IPS-20b (cell line): ENCODE measurements at regions not wholly inside any gene's neighbourhood (a gene's known extent, or its start where the extent isn't known, plus 50 kb on each side); places are given as distances from the start of the nearest gene placed in this dataset.

ENCODE experiments used
- H3K27ac ChIP-seq: one replicate; pipeline ENCODE4 v1.5.1; 2013; ENCODE audit warnings: low read length
- H3K27me3 ChIP-seq: 2 replicates; pipeline ENCODE4 v1.6.1; 2013; ENCODE audit warnings: mild to moderate bottlenecking, low read length, inconsistent platforms; ENCODE audit not compliant: insufficient read depth
- H3K36me3 ChIP-seq: 2 replicates; pipeline ENCODE4 v1.6.1; 2013; ENCODE audit warnings: low read depth, mild to moderate bottlenecking, inconsistent platforms, low read length, moderate library complexity; ENCODE audit not compliant: insufficient read depth
- H3K4me1 ChIP-seq: 2 replicates; pipeline ENCODE4 v1.6.1; 2013; ENCODE audit warnings: mild to moderate bottlenecking, control low read depth, inconsistent platforms, low read length, moderate library complexity; ENCODE audit not compliant: insufficient read depth
- H3K4me3 ChIP-seq: 2 replicates; pipeline ENCODE4 v1.5.1; 2013; ENCODE audit warnings: mild to moderate bottlenecking, low read length, inconsistent platforms
- H3K9ac ChIP-seq: 2 replicates; pipeline ENCODE4 v1.6.1; 2013; ENCODE audit warnings: low read depth, mild to moderate bottlenecking, inconsistent platforms, low read length, moderate library complexity
- H3K9me3 ChIP-seq: 2 replicates; pipeline ENCODE4 v1.6.1; 2013; ENCODE audit warnings: mild to moderate bottlenecking, low read depth, low read length, inconsistent platforms; ENCODE audit not compliant: insufficient read depth

GRCh38 chr13:84524586-84524985 lies 642.3 kb upstream of the SLITRK1 start:
- Histone ChIP-seq H3K4me3 (no peak overlapping the region), H3K36me3 (no peaks in the 10 kb centered on the region), H3K27ac (no peak overlapping the region), H3K9me3 (no peaks in the 10 kb centered on the region), H3K27me3 (no peaks in the 10 kb centered on the region), H3K4me1 (no peaks in the 10 kb centered on the region), H3K9ac (no peak overlapping the region)

- H3K36me3 ChIP-seq: no peaks in the 10 kb centered on the region
- H3K27ac ChIP-seq: no peak overlapping the region
Observed at GRCh38 chr13:84500016-84500415, 617.7 kb upstream of the SLITRK1 start.

DNA sequence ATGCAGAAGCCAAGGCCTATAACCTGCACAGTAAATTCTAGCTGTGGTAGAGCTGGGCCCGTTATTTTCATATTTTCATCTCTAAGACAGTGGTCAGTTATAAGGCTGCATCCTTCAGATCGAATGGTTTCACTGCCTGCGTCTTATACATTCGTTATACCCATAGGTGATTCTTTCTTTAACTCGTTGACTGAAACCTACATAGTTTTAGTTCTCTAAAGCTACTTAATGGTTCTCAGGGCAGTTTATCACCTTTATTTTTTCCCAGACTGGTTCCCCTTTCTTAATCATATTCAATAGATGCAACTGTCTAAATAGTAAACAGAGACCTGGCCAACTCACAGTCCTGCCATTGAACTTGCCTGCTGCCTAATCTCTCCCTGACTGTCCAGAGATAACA lies 615.3 kb upstream of the SLITRK1 start:
- Histone ChIP-seq H3K27ac (no peak overlapping the region), H3K9me3 (no peaks in the 10 kb centered on the region), H3K4me1 (no peaks in the 10 kb centered on the region), H3K27me3 (no peaks in the 10 kb centered on the region), H3K4me3 (no peak overlapping the region), H3K36me3 (no peaks in the 10 kb centered on the region), H3K9ac (no peak overlapping the region)

More at GRCh38 chr13:84500016-84500415, 617.7 kb upstream of the SLITRK1 start:
- Histone ChIP-seq H3K9ac (no peak overlapping the region), H3K27me3 (no peaks in the 10 kb centered on the region), H3K4me1 (no peaks in the 10 kb centered on the region), H3K4me3 (no peak overlapping the region), H3K9me3 (no peaks in the 10 kb centered on the region)

GRCh38 chr13:84491952-84492351 lies 609.7 kb upstream of the SLITRK1 start:
- Histone ChIP-seq H3K4me3 (no peak overlapping the region), H3K27me3 (no peaks in the 10 kb centered on the region), H3K36me3 (no peaks in the 10 kb centered on the region), H3K4me1 (no peaks in the 10 kb centered on the region), H3K9me3 (no peaks in the 10 kb centered on the region), H3K27ac (no peak overlapping the region), H3K9ac (no peak overlapping the region)

GRCh38 chr13:84487752-84488151 lies 605.5 kb upstream of the SLITRK1 start:
- Histone ChIP-seq H3K9me3 (no peaks in the 10 kb centered on the region), H3K4me1 (no peaks in the 10 kb centered on the region), H3K27me3 (no peaks in the 10 kb centered on the region), H3K9ac (no peak overlapping the region), H3K27ac (no peak overlapping the region), H3K4me3 (no peak overlapping the region), H3K36me3 (no peaks in the 10 kb centered on the region)

DNA sequence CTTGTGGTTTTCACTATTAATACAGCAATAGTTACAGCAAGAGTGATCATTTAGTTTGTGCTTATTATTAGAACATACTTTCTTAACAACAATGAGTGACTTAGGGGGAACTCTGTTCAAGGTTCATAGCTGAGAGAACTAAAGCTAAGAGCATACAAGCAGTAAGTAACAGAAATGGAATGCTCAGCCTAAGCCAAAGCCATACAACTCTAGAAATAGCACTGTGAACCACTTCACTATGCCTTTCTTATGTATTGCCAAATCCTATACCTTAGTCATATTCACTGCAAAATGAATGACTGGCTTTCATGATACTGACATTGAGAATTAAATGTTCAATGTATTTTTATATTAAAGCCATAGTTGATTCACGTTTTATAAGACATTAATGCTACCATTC lies 599.7 kb upstream of the SLITRK1 start:
- no peaks in the 10 kb centered on the region for H3K4me1 ChIP-seq

GRCh38 chr13:84479656-84480055 lies 597.4 kb upstream of the SLITRK1 start:
- Histone ChIP-seq H3K27ac (no peak overlapping the region), H3K36me3 (no peaks in the 10 kb centered on the region), H3K4me1 (no peaks in the 10 kb centered on the region), H3K9ac (no peak overlapping the region), H3K4me3 (no peak overlapping the region), H3K27me3 (no peaks in the 10 kb centered on the region), H3K9me3 (no peaks in the 10 kb centered on the region)

More for the DNA sequence above, 599.7 kb upstream of the SLITRK1 start:
- H3K9ac ChIP-seq: no peak overlapping the region
- no peak overlapping the region for H3K4me3 ChIP-seq
- no peaks in the 10 kb centered on the region for H3K9me3 ChIP-seq
- no peaks in the 10 kb centered on the region for H3K36me3 ChIP-seq
- no peak overlapping the region for H3K27ac ChIP-seq
- no peaks in the 10 kb centered on the region for H3K27me3 ChIP-seq

DNA sequence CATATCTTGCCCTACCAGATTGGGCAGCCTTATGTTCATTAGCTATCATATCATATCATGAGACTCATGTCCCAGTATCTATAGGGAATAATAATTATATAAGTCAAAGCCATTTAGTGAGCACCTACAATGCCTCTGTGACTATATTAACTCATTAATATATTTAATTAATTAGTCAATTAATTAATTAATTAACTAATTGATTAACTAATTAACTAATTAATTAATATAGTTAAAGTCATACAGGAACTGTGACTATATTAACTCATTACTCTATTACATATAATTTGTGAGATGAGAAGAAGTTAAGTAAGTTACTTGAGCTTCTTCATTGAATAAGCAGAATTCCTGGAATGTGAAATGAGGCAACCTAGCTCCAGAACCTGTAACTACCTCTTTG lies 588.3 kb upstream of the SLITRK1 start:
- H3K27me3 ChIP-seq: no peaks in the 10 kb centered on the region
- H3K4me1 ChIP-seq: no peaks in the 10 kb centered on the region
- H3K9me3 ChIP-seq: no peaks in the 10 kb centered on the region
- H3K27ac ChIP-seq: no peak overlapping the region
- H3K9ac ChIP-seq: no peak overlapping the region
- H3K36me3 ChIP-seq: no peaks in the 10 kb centered on the region
- H3K4me3 ChIP-seq: no peak overlapping the region

DNA sequence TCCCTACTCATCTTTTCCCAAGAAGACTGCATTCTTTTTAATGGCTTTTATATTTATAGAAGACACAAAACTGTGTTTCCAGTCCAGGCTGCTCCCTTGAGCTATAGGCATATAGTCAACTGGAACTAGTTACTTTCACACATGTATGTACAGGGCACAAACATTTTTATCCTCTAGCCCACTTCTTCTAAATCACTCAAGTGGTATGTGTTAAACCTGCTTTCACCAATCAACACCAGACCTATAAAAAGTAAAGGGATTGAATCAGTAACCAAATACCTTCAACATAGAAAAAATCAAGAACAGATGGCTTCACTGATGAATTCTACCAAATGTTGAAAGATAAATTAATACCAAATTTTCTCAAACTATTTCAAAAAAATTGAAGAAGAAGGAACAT lies 584.2 kb upstream of the SLITRK1 start:
- Histone ChIP-seq H3K4me1 (no peaks in the 10 kb centered on the region), H3K9ac (no peak overlapping the region), H3K36me3 (no peaks in the 10 kb centered on the region), H3K27ac (no peak overlapping the region), H3K9me3 (no peaks in the 10 kb centered on the region), H3K4me3 (no peak overlapping the region), H3K27me3 (no peaks in the 10 kb centered on the region)

DNA sequence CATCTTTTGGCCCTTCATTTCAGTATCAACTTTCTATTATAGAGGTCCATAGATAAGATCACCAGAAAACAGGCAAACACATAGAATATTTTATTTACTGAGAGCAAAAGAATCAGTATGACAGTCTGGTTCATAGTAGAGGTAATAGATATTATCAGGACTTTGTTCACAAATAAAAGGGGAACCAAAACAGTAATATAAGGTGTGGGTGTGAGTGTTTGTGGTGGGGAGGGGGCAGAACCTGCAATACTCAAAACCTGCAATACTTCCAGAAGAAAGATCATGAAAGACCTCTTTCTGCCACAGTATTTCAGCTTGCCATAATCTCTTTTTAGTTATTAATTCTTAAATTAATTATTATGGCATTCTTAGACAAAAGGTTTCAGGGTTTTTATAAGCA lies 578.7 kb upstream of the SLITRK1 start:
- no peak overlapping the region for H3K9ac ChIP-seq
- no peak overlapping the region for H3K27ac ChIP-seq
- no peaks in the 10 kb centered on the region for H3K4me1 ChIP-seq
- no peaks in the 10 kb centered on the region for H3K9me3 ChIP-seq
- H3K36me3 ChIP-seq: no peaks in the 10 kb centered on the region
- no peak overlapping the region for H3K4me3 ChIP-seq
- no peaks in the 10 kb centered on the region for H3K27me3 ChIP-seq

- Histone ChIP-seq H3K36me3 (no peaks in the 10 kb centered on the region), H3K4me1 (no peaks in the 10 kb centered on the region), H3K9ac (no peak overlapping the region), H3K9me3 (no peaks in the 10 kb centered on the region), H3K4me3 (no peak overlapping the region), H3K27ac (no peak overlapping the region), H3K27me3 (no peaks in the 10 kb centered on the region)
Observed at GRCh38 chr13:84455143-84455905, 573.0 kb upstream of the SLITRK1 start.

DNA sequence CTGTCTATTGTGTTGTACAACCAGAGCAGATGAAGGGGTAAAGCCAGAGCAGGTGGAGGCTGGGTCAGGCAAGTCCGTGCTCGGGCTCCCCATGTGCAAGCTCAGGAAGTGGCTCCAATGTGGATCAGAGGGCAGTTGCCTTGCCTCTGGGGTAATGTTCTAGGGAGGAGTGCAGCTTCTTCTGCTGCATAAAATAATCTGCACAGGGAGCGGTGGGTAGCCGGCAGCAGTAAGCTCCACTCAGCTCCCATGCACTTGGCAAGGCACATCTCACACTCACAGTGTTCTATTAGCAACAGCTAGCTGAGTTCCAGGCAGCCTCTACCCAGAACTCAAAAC lies 565.3 kb upstream of the SLITRK1 start:
- no peak overlapping the region for H3K27ac ChIP-seq
- H3K27me3 ChIP-seq: no peaks in the 10 kb centered on the region

More for the DNA sequence above, 565.3 kb upstream of the SLITRK1 start:
- no peak overlapping the region for H3K4me3 ChIP-seq
- H3K36me3 ChIP-seq: no peaks in the 10 kb centered on the region
- H3K9ac ChIP-seq: no peak overlapping the region
- H3K4me1 ChIP-seq: no peaks in the 10 kb centered on the region
- H3K9me3 ChIP-seq: no peaks in the 10 kb centered on the region
